Upper lobe of right lung (tissue), 1 donor: ENCODE measurements at regions not wholly inside any gene's neighbourhood (a gene's known extent, or its start where the extent isn't known, plus 50 kb on each side); places are given as distances from the start of the nearest gene placed in this dataset.
A peak's percentile ranks its signal among the peaks of the same experiment; 100 is the strongest.

Experiments
- ATAC-seq: fragments of 200-7000 bp; cut with Tn5 transposase; one replicate; pipeline ENCODE4 v1.9.1; 2020; ENCODE audit warnings: mild to moderate bottlenecking, moderate library complexity
- DNase-seq: peaks from one replicate; pipeline ENCODE4 v3.0.0-alpha.2; 2020
- H3K27ac ChIP-seq: fragments of 200-600 bp; one replicate; pipeline ENCODE4 v1.8.0; 2022
- H3K27me3 ChIP-seq: fragments of 200-600 bp; one replicate; pipeline ENCODE4 v1.8.0; 2022; ENCODE audit warnings: mild to moderate bottlenecking
- H3K36me3 ChIP-seq: fragments of 200-600 bp; one replicate; pipeline ENCODE4 v1.8.0; 2022
- H3K4me1 ChIP-seq: fragments of 200-600 bp; one replicate; pipeline ENCODE4 v1.8.0; 2022
- H3K4me3 ChIP-seq: fragments of 200-600 bp; one replicate; pipeline ENCODE4 v1.8.0; 2022; ENCODE audit warnings: mild to moderate bottlenecking
- H3K9me3 ChIP-seq: fragments of 200-600 bp; one replicate; pipeline ENCODE4 v1.8.0; 2022
- intact Hi-C: fragments of 100-400 bp; cut with DNase I; formaldehyde crosslinking; loops from one replicate; pipeline ENCODE4 v1.11.0; 2022
- TF ChIP-seq, protein P1 (sequence below): fragments of 200-600 bp; IDR thresholded peaks from one replicate; pipeline ENCODE4 v1.8.0; 2022; ENCODE audit warnings: antibody characterized with exemption
- donor health status: DM: no; HTN: yes; CAD: no; lungs with severe emphysema.

DNA sequence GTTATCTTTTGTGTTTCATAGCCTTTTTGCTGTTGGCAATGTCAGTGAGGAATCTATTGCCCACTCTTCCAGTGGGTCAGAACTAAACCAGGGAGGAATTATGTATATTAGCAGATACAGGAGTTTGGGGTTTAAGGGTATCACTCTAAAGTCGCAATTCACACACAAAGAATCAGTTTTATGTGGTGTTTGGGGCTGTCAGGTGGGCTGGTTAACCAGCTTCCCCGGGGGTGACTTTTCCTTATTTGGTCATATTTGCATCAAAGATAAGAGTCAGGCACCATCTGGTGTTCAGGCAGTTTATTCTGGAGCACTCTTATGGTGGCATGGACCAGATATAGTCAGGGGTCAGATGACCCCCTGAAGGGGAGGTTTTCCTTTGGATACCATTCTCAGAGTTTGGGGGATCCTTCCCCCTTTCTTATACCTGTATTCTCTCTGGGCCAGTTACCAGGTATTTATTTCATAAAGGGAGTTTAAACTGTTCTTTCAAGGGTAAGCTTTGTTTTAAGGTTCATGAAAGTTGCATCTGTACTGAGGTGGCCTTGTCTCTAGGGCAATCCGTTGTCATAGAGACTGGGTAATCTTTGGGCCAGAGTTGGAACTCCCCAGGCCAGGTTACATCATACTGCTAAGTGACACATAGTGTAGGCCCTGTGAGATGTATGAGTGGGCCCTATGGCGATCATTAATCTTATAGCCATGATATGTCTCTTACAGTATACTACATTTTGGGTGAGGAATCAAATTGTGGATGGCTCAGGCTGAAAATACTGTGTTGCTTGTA, 148.2 kb downstream of the RWDD3 start:
- intact Hi-C loops, result no loop called here
- ATAC-seq (no peak), DNase-seq (no peak)
- no peak overlapping the region for H3K4me3 ChIP-seq
- H3K27ac ChIP-seq, result no peak overlapping the region
- TF ChIP-seq, protein P1, sequence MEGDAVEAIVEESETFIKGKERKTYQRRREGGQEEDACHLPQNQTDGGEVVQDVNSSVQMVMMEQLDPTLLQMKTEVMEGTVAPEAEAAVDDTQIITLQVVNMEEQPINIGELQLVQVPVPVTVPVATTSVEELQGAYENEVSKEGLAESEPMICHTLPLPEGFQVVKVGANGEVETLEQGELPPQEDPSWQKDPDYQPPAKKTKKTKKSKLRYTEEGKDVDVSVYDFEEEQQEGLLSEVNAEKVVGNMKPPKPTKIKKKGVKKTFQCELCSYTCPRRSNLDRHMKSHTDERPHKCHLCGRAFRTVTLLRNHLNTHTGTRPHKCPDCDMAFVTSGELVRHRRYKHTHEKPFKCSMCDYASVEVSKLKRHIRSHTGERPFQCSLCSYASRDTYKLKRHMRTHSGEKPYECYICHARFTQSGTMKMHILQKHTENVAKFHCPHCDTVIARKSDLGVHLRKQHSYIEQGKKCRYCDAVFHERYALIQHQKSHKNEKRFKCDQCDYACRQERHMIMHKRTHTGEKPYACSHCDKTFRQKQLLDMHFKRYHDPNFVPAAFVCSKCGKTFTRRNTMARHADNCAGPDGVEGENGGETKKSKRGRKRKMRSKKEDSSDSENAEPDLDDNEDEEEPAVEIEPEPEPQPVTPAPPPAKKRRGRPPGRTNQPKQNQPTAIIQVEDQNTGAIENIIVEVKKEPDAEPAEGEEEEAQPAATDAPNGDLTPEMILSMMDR, result no peak
- no peaks in the 10 kb centered on the region for H3K27me3 ChIP-seq
- H3K9me3 ChIP-seq, result no peaks in the 10 kb centered on the region
- H3K36me3 ChIP-seq, result no peaks in the 10 kb centered on the region
- H3K4me1 ChIP-seq, result no peaks in the 10 kb centered on the region

DNA sequence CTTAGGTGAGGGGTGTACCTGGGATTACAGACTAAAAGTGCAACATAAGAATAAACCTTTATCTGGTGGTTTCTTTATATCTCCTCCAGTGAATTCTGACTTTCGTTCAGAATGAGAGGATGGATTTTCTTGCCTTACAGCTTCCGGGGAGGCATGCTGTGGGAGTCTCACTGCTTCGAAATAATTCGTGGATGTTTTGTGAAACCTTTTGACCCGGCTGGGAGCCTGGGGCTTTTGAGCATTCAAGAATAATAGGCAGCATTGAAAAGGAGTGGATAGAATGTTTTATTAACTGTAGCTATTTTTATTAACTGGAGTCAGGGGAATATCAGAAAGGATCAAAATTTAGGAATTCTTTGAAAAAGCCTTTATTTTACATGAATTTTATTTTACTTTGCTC, 149.1 kb downstream of the RWDD3 start:
- Histone ChIP-seq H3K36me3 (no peaks in the 10 kb centered on the region), H3K27me3 (no peaks in the 10 kb centered on the region), H3K4me1 (no peaks in the 10 kb centered on the region), H3K27ac (no peak overlapping the region), H3K9me3 (no peaks in the 10 kb centered on the region), H3K4me3 (no peak overlapping the region)
- ATAC-seq, result no peak
- TF ChIP-seq, protein P1, result no peak
- intact Hi-C loops, result no loop called here
- no peak for DNase-seq

DNA sequence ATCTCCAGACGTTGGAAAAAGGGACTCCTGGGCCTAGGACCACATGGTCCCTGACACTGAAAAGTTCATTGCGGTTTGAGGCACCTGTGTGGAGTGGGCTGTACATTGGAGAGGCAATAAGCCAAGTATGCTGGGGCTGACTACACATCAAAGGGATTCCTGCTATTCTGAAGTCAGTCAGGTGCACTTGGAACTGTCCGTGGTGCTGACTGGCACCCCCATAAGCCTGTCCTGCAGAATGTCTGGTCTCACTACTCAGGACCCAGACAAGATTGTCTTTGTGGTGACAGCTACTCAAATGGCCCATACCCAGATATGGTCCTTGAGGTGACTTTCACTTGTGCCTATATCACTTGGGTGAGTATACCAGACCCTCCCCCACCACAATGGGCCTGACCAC, 150.6 kb downstream of the RWDD3 start:
- Histone ChIP-seq H3K9me3 (no peaks in the 10 kb centered on the region), H3K27me3 (no peaks in the 10 kb centered on the region), H3K4me1 (no peaks in the 10 kb centered on the region), H3K27ac (no peak overlapping the region), H3K4me3 (no peak overlapping the region), H3K36me3 (no peaks in the 10 kb centered on the region)
- TF ChIP-seq, protein P1, result no peak
- DNase-seq, result no peak
- intact Hi-C loops, result no loop called here
- ATAC-seq, result peak; percentile 22

DNA sequence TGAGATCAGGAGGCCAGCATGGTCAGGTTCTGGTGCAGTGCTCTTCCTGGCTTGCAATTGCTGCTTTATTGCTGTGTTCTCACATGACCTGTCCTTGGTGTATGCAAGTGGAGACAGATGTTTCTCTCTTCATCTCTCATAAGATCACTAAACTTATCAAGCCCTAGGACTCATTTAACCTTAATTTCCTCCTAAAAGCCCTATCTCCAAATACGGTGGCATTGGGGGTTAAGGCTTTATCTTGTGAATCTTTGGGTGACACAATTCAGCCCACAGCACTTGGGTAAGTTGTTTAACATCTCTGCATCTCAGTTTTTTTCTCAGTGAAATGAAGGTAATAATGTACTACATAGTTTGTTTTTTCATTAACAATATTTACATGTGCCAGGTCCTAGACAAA, 152.4 kb downstream of the RWDD3 start:
- no peaks in the 10 kb centered on the region for H3K27me3 ChIP-seq
- TF ChIP-seq, protein P1, result no peak

DNA sequence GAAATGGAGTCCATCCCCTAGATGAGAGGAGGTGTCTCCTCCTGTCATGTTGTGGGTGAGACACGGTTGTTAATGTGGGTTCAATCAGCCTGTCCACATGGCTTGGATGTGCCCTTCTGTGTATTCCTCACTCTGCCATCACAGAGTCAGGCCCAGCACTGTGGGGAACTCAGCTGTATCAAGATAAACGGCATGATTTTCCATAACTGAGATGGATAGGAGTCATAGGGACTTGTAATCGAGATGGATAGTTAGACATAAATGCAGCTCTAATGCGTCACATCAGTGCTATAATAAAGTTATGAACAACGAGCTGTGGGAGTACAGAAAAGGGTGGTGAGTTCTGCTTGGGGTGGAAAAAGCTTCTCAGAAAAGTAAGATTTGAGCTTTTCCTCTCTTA, 152.9 kb downstream of the RWDD3 start:
- ATAC-seq (no peak), DNase-seq (no peak)
- H3K36me3 ChIP-seq, result no peaks in the 10 kb centered on the region
- TF ChIP-seq, protein P1, result no peak
- no peaks in the 10 kb centered on the region for H3K4me1 ChIP-seq
- intact Hi-C loops, result no loop called here
- no peak overlapping the region for H3K4me3 ChIP-seq
- H3K27ac ChIP-seq, result no peak overlapping the region
- H3K9me3 ChIP-seq, result no peaks in the 10 kb centered on the region
- H3K27me3 ChIP-seq, result no peaks in the 10 kb centered on the region

More for the DNA sequence above, 152.4 kb downstream of the RWDD3 start:
- H3K27ac ChIP-seq, result no peak overlapping the region
- DNase-seq (no peak), ATAC-seq (no peak)
- intact Hi-C loops, result no loop called here
- H3K36me3 ChIP-seq, result no peaks in the 10 kb centered on the region
- no peaks in the 10 kb centered on the region for H3K9me3 ChIP-seq
- no peak overlapping the region for H3K4me3 ChIP-seq
- no peaks in the 10 kb centered on the region for H3K4me1 ChIP-seq
